22Rv1 (cell line): ENCODE measurements at regions not wholly inside any gene's neighbourhood (a gene's known extent, or its start where the extent isn't known, plus 50 kb on each side); places are given as distances from the start of the nearest gene placed in this dataset.

Source experiments
- CTCF ChIP-seq: fragments of 450-650 bp; IDR thresholded peaks from 2 replicates; pipeline ENCODE4 v1.5.1; 2017; ENCODE audit warnings: mild to moderate bottlenecking
- ZFX ChIP-seq: fragments of 450-650 bp; IDR thresholded peaks from 2 replicates; pipeline ENCODE4 v1.6.1; 2017; ENCODE audit warnings: antibody characterized with exemption, borderline replicate concordance

GRCh38 chr4:121454251-121454979 lies 73.6 kb upstream of the QRFPR start:
- TF ChIP-seq CTCF (no peak), ZFX (no peak)
